PC-3 (cell line): ENCODE measurements at regions not wholly inside any gene's neighbourhood (a gene's known extent, or its start where the extent isn't known, plus 50 kb on each side); places are given as distances from the start of the nearest gene placed in this dataset.

ENCODE experiments used
- CTCF ChIP-seq: fragments of 300-600 bp; sonication (generic); conservative IDR thresholded peaks from 2 replicates; pipeline ENCODE4 v1.5.1; 2017; ENCODE audit warnings: antibody characterized with exemption, low read depth, mild to moderate bottlenecking, low read length
- EZH2 ChIP-seq: fragments of 300-600 bp; sonication (generic); IDR thresholded peaks from one replicate; pipeline ENCODE4 v1.6.1; 2017; ENCODE audit warnings: antibody characterized with exemption, mild to moderate bottlenecking, low read length; ENCODE audit not compliant: unreplicated experiment

GRCh38 chr22:22730655-22731373 lies 86.4 kb downstream of the GGTLC2 start:
- TF ChIP-seq CTCF = no peak
- no peak for TF ChIP-seq EZH2
